ENCODE measurements at regions not wholly inside any gene's neighbourhood (a gene's known extent, or its start where the extent isn't known, plus 50 kb on each side); places are given as distances from the start of the nearest gene placed in this dataset.

DNA sequence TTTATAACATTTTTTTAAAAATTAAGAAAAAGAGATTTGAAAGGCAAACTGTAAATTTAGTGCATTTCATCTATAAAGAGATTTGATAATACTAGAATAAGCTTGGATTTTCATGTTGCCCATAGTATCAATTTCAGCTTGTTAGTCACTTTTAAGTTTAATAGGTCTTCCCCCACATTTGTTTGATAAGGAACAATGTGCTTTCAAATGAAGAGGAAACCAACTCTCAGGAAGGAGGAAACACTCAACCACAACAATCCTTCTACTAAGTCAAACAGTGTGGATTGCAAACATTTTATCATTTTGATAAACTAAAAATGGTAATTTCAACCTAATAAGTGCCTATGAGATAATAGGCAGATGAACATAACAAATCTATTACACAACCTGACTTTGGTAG lies 397.1 kb upstream of the CDH20 start:
- no peak for TF ChIP-seq EZH2 (IDR thresholded peaks at IDR 0.05; ENCODE audit: insufficient read depth, low read length)
- TF ChIP-seq, protein P1, sequence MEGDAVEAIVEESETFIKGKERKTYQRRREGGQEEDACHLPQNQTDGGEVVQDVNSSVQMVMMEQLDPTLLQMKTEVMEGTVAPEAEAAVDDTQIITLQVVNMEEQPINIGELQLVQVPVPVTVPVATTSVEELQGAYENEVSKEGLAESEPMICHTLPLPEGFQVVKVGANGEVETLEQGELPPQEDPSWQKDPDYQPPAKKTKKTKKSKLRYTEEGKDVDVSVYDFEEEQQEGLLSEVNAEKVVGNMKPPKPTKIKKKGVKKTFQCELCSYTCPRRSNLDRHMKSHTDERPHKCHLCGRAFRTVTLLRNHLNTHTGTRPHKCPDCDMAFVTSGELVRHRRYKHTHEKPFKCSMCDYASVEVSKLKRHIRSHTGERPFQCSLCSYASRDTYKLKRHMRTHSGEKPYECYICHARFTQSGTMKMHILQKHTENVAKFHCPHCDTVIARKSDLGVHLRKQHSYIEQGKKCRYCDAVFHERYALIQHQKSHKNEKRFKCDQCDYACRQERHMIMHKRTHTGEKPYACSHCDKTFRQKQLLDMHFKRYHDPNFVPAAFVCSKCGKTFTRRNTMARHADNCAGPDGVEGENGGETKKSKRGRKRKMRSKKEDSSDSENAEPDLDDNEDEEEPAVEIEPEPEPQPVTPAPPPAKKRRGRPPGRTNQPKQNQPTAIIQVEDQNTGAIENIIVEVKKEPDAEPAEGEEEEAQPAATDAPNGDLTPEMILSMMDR (IDR thresholded peaks at IDR 0.05; ENCODE audit: insufficient read depth, low read depth, low read length): no peak

Data from astrocyte (in vitro differentiated cells and primary cell).